Erythroblast (primary cell): ENCODE measurements at regions not wholly inside any gene's neighbourhood (a gene's known extent, or its start where the extent isn't known, plus 50 kb on each side); places are given as distances from the start of the nearest gene placed in this dataset.

Source experiments
- DNase-seq, 2 experiments: peaks; one replicate each; lab custom pipeline; 2025; lab: John Stamatoyannopoulos, UW
- GATA1 ChIP-seq: IDR thresholded peaks from 2 replicates; pipeline ENCODE4 v1.6.1; 2011; ENCODE audit warnings: low read depth, mild to moderate bottlenecking, control low read depth, low read length, moderate library complexity
- POLR2A ChIP-seq: IDR thresholded peaks from 2 replicates; pipeline ENCODE4 v1.6.1; 2011; ENCODE audit warnings: mild to moderate bottlenecking, low read length

- TF ChIP-seq POLR2A (no peak), GATA1 (no peak)
- no peak for DNase-seq
Observed at GRCh38 chr5:29412979-29413378, 1780.5 kb upstream of the CDH6 start.

- TF ChIP-seq GATA1 (no peak), POLR2A (no peak)
- DNase-seq, result no peak
Observed at GRCh38 chr5:29402270-29402669, 1791.2 kb upstream of the CDH6 start.

GRCh38 chr5:29389993-29390392 is 1803.5 kb upstream of the CDH6 start:
- TF ChIP-seq POLR2A (no peak), GATA1 (no peak)

GRCh38 chr5:29387384-29387783 is 1806.1 kb upstream of the CDH6 start:
- TF ChIP-seq POLR2A (no peak), GATA1 (no peak)

More at GRCh38 chr5:29389993-29390392, 1803.5 kb upstream of the CDH6 start:
- DNase-seq, result no peak

DNA sequence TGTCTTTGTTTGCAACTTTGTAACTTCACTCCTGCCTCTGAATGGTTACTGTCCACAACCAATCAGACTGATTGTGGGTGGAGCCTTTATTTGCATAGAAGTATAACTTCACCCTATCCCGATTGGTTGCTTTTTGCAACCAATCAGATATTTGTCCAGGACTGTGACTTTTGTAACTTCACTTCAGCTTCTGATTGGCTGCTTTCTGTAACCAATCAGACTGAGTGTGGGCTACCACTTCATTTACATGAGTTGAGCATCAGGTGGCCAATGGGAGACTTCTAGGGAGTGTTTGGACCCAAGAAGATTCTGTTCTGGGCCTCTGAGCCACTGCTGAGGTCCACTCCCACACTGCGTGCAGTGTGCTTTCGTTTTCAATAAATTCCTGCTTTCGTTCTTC is 1810.7 kb upstream of the CDH6 start:
- TF ChIP-seq GATA1 (no peak), POLR2A (no peak)
- DNase-seq, result no peak

More at GRCh38 chr5:29387384-29387783, 1806.1 kb upstream of the CDH6 start:
- no peak for DNase-seq

- DNase-seq, result no peak
- TF ChIP-seq GATA1 (no peak), POLR2A (no peak)
Observed at GRCh38 chr5:29380029-29380428, 1813.5 kb upstream of the CDH6 start.

DNA sequence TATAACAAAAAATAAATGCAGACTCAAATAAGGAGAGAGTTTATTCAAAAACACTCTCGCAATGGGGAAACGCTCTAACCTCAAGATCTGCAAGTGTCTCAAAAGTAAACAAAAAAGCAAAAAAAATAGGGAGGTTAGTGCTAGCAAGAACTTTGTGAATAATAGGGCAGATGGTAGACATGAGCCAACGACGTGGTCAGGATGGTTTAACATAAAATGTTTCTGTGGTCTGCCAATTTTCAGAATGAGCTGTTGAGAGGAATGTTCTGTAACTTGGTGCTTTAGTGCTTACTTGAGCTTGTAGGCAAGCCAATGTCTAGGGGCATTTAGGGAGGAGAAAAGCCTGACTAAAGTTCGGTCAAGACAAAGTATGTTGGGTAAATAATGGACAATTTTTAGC is 1813.9 kb upstream of the CDH6 start:
- no peak for DNase-seq
- TF ChIP-seq POLR2A, result no peak
- TF ChIP-seq GATA1, result no peak

DNA sequence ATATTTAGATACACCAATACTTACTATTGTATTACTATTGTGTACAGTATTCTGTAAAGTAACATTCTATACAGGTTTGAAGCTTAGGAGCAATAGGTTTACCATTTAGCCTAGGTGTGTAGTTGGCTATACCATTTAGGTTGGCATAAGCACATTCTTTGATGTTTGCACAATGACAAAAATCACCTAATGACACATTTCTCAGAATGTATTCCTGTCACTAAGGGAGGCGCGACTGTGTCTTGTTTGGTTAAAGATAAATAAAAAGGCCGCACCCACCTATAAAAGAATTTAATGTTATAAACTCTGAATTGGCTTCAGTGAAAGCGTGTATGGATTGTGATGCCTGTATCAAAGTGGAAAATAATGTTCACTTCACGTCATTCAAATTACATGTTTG is 1815.4 kb upstream of the CDH6 start:
- TF ChIP-seq POLR2A, result no peak
- no peak for TF ChIP-seq GATA1
- no peak for DNase-seq

DNA sequence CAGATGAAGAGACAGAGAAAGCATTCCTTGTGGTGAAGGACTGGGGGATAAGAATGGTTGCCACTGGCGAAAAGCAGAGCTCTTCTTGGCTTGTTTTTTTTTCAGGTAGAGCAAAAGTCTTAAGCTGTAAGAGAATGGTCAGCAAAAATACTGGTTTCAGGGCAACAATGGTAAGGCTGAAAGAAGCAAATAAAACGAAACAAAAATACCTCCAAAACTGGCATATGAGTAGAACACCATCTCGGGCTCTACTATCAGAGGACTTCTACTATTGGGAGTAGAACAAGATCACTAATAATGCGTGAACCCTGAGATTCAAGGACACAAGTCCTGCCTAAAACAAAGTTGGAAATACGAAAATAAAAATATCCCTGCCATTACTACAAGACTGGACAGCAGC is 1823.2 kb upstream of the CDH6 start:
- no peak for TF ChIP-seq GATA1
- TF ChIP-seq POLR2A, result no peak
- DNase-seq, result no peak

DNA sequence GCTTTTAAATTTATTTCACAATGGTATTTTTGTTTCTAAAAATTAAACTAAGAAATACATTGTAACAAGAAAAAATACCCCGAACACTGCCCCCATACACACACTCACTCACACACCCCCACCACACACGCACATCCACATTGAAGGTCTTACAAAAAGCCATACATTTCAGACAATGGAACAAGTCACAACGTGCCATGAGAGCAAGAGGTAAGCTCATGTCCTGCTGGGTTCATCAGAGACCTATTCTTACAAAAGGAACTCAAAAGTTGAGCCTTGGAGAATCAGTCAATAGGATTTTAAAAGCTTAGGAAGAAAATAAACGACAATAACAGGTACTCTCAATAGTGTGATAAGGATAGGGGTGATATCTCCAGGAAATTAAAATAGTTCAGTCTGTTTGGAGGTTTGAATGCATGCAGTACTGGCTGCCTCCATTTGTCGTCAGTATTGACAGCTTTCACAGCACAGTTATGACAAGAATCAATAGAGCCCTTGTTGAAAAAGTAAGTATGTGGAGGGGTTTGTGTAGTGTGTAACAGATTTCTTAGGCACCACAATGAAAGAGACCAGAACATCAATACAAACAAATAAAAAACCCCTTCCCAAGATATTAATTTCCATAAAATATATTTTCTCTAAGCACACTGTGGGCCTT is 1826.2 kb upstream of the CDH6 start:
- peak; percentile 3 to 9 for DNase-seq
- TF ChIP-seq POLR2A (no peak), GATA1 (no peak)

- no peak for TF ChIP-seq GATA1
- TF ChIP-seq POLR2A, result no peak
- no peak for DNase-seq
Observed at GRCh38 chr5:29351170-29351569, 1842.3 kb upstream of the CDH6 start.

DNA sequence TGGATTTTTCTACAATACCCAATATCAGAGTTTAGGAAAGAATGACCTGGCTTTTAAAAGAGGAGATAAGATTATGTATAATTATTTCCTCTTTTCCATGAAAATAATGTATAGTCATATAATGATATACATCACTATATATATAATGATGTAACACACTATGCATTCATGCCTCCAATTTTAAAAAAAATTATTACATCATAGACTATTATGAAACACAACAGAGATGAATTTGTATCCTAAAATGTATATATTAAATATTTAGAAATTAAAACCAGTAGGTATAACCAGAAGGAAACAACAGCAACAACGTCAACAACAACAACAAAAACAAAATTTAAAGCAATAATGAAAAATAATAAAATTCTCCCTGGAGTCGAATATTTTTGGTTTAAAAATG is 1856.5 kb upstream of the CDH6 start:
- no peak for DNase-seq
- TF ChIP-seq GATA1 (no peak), POLR2A (no peak)

- DNase-seq, result no peak
- TF ChIP-seq GATA1 (no peak), POLR2A (no peak)
Observed at GRCh38 chr5:29321591-29321990, 1871.9 kb upstream of the CDH6 start.

DNA sequence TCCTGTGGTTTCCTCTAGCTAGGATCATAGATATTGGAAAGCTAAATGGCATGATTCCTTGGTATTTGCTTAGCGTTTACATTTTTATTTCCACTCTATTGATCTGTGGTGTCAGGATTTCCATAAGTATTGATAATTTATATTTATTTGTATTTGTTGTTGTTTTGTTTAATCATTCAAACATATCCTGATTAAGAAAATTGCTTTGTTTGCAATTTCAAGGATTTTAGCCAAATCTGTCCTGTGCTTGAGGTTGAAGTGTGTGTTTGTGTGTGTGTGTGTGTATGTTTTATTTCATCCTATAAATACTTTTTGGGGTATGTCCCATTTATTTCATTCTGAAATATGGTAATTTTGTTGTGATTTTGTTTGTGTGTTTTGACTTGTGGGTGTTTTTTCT is 1884.1 kb upstream of the CDH6 start:
- TF ChIP-seq GATA1 (no peak), POLR2A (no peak)
- no peak for DNase-seq

- no peak for DNase-seq
- TF ChIP-seq POLR2A (no peak), GATA1 (no peak)
Observed at GRCh38 chr5:29307478-29307877, 1886.0 kb upstream of the CDH6 start.

- TF ChIP-seq POLR2A, result no peak
- no peak for TF ChIP-seq GATA1
Observed at GRCh38 chr5:29304545-29304944, 1888.9 kb upstream of the CDH6 start.

More at GRCh38 chr5:29304545-29304944, 1888.9 kb upstream of the CDH6 start:
- no peak for DNase-seq
